ENCODE measurements at regions not wholly inside any gene's neighbourhood (a gene's known extent, or its start where the extent isn't known, plus 50 kb on each side); places are given as distances from the start of the nearest gene placed in this dataset.

- DNase-seq (ENCODE audit: low spot score) = no peak
Measured at GRCh38 chr13:40143106-40143505, 487.6 kb downstream of the COG6 start.

DNA sequence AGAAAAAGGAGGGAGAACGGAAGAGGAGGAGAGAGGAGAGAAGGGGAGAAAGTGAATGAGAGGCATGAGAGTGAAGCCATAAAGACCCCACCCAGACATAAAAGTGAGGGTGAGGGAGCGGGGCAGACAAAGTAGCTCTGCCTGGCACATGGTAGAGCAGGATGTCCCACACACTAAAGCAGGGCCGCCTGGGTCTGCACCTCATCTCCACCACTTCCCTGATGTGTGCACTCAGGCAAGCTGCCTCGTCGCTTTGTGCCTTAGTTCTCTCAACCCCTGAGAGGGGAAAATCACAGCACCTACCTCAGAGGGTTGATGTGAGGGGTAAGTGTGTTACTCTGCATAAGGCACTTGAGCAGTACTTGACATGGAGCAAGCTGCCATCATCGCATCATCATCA lies 488.1 kb downstream of the COG6 start:
- DNase-seq (ENCODE audit: low spot score) = no peak

DNA sequence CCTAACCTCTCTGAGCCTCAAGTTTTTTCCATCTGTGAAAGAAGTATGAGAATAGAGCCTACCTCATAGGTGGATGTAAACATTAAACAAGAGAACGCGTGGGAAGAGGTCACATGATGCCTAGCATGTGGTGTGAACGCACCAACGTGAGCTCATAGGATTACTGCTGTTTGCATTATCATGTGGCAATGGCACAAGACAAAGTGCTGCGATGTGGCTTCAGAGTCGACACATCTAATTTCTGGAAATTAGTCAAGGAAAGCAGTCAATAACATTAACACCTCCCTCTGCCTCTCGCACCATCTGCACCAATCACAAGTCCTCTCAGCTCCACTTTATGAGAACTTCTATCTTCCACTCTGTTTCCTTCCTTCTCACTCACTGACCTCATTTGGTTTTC lies 489.7 kb downstream of the COG6 start:
- DNase-seq (ENCODE audit: low spot score) = no peak

DNA sequence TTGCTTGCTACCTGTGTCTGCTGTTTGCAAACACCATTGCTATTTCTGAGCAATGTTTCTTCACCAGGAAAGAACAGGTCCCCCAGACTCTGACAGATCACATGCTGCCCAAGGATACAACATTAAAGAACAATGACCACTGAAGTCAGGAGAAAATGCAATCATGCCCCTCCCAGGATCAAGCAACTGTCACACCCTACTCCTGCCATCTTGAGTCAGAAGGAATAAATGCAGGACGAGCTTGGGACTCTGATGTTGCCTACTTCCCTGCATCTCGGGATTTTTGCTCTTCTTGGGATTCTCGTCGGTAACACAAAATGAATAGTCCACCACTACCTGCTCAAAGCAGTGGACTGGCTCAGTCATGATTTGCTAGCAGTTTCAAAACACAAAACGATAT lies 490.6 kb downstream of the COG6 start:
- no peak for DNase-seq (ENCODE audit: low spot score)

DNA sequence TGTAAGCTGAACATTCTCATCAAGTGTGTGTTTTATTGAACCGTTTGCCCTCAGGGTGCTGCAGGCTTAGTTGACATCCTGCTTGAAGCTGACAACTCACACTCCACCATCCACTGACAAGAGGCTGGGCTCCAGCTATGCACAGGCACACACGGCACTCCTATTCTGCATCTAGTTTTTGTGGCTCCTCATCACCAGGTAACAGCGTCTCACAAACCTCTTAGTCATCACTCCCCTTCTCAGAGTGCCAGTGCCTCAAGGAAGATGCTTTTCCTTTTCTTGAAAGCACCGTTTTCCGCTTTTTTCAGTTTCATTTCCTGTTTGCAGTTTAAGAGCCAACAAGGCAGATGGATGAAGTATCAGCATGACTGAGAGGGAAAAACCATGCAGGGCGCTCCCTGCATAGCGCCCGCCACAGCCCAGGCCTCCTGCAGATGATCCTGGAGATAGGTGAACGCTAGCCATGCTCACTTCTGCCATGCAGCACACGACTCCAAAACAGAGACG lies 491.2 kb downstream of the COG6 start:
- peak; percentile 27 for DNase-seq (ENCODE audit: low spot score)

- DNase-seq (ENCODE audit: low spot score) = no peak
Measured at GRCh38 chr13:40148101-40148500, 492.6 kb downstream of the COG6 start.

DNA sequence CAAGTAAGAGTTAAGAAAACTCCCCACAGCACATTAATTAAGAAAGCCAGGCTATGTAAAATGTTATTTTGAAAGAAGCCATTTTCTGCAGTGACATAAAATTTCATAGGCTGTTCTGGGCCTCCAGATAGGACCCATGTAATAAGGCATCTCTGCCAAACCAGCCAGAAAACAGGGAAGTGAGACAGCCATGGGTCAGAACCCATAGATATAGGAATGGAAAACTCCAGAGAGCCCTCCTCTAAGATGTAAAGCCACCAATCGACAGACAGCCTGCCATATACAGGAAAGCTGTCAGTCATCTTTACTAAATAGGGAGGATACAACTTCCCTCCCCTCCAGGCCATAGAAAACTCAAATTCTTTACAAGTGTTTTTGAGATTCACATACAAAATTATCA lies 493.3 kb downstream of the COG6 start:
- no peak for DNase-seq (ENCODE audit: low spot score)

DNA sequence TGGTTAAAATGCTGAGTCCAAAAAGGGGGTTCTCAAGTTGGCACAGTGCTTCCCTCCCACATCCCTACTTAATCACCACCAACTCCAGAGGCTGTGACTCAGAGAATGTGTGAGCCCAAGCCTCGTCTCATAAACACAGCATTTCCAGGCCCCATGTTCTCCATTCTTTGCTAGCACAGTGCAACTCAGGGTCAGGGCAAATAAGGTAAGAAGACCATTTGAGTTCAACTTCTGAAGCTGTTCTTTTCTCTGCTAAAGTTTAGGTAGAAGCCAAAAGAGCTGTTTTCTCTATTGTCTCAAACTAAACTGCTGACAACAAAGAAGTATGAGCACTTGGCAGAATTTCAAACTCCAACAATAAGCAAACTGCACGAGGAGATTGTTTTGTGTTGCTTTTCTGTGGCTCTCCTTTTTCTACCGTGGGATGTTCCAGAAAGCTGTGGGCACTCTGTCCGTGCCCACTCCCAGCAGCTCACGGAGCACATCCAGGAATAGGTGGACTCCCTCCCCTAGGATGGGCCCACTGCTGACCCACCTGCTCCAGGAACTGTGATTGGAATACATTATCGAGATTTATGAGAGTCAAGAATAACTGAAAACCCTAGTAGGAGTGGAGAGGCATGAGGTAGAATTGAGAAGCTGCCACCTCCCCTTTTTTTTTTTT lies 494.3 kb downstream of the COG6 start:
- DNase-seq (ENCODE audit: low spot score) = peak; percentile 73

DNA sequence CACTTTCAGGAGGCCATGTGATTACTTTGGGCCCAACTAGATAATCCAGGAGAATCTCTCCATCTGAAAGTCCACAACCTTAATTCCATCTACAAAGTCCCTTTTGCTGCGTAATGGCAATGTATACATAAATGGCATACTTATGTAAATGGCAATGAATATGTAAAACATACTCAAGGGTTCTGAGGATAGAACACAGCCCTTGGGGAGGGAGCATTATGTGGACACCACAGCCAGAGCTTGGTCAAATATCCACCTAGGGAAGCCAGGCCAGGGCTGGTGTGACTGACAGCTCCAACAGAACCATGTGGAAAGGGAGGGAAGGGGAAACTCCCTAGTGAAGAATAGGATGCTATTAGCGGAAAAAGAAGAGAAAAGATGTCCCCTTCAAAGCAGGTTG lies 496.2 kb downstream of the COG6 start:
- DNase-seq (ENCODE audit: low spot score) = no peak

DNA sequence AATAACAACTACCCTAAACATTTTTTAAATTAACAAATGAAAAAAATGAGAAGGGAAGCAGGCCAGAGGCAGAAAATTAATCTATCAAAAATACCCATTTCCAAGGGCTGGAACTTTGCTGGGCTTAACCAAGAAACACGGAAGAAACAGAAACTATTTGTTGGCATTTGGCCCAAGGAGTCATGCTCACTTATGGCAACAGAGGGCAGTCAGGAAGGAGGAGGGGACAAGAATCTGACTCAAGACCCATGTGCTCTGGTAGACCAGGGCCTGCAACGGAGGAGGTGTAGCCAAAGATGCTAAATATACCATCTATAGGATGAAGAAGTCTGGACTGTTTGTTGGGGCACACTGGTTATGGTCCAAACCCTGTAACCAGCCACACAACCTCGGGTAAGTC lies 496.7 kb downstream of the COG6 start:
- DNase-seq (ENCODE audit: low spot score) = no peak

DNA sequence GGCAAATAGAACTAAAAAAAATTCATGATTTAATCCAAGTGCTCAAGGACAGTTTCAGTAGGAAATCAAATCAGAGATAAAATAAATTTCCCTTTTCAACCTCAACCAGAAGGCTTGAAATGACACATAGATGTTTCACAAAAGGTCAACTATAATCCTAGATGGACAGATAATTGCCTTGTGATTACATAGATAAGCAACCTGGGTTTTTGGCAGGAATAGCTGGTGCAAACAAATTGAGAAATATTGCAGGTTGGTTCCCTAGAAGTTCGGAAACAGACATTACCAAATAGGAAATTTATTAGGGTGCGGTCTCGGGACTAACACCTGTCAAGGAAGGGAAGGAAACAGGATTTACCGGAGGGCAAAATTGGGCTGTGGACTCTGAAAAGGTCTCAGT lies 497.5 kb downstream of the COG6 start:
- no peak for DNase-seq (ENCODE audit: low spot score)

- DNase-seq (ENCODE audit: low spot score) = no peak
Measured at GRCh38 chr13:40153516-40153915, 498.1 kb downstream of the COG6 start.

GRCh38 chr13:40155201-40155600 lies 499.7 kb downstream of the COG6 start:
- no peak for DNase-seq (ENCODE audit: low spot score)

GRCh38 chr13:40158218-40158617 lies 502.8 kb downstream of the COG6 start:
- DNase-seq (ENCODE audit: low spot score) = peak; percentile 47

- DNase-seq (ENCODE audit: low spot score) = no peak
Measured at GRCh38 chr13:40158757-40159156, 503.3 kb downstream of the COG6 start.

- no peak for DNase-seq (ENCODE audit: low spot score)
Measured at GRCh38 chr13:40159736-40160135, 504.3 kb downstream of the COG6 start.

- no peak for DNase-seq (ENCODE audit: low spot score)
Measured at GRCh38 chr13:40160618-40161350, 505.3 kb downstream of the COG6 start.

- DNase-seq (ENCODE audit: low spot score) = no peak
Measured at GRCh38 chr13:40161351-40161810, 505.1 kb downstream of the FOXO1 start.

GRCh38 chr13:40161931-40162330 lies 504.5 kb downstream of the FOXO1 start:
- DNase-seq (ENCODE audit: low spot score) = no peak

DNA sequence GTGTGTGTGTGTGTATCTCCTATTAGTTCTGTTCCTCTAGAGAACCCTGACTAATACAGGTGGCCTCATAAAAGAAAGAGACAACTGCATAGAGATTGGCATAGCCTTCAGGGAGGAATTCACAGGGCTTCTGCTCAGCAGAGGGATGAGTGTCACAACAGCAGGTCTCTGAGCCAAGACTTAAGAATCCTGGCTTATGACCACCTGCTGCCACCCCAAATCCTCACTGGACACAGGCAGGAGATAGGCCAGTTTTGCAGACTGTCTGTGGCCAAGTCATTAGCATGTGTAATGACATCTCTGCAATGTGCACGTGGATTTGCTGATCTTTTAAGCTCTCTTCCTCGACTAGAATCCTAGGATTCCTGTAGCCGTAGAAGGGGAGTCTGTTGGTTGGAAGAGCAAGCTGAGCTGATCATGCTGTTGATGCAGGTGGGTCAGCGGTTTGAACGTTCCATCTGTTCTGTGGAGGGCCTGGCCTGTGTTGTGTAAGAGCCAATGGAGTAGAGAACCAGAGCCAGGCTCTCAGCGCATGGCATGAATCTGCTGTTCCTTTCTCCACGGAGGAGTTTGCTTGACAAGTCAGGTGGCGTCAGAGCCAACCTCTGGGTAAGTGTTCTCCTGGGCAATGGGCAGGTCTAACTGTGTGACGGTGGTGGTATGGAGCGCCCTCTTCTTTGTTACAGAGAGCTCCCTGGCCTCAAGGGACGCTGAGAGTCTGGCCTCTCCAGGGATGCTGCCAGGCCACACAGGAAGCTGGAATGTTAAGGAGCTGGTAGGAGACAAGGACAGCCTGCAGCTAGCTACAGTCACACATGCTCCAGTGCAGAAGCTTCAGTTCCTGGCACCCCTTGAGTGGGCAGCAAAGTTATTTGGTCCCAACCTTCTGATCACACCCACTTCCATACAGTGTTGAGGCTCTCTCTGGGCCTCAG lies 503.1 kb downstream of the FOXO1 start:
- DNase-seq (ENCODE audit: low spot score) = no peak

- DNase-seq (ENCODE audit: low spot score) = no peak
Measured at GRCh38 chr13:40164133-40164532, 502.3 kb downstream of the FOXO1 start.

DNA sequence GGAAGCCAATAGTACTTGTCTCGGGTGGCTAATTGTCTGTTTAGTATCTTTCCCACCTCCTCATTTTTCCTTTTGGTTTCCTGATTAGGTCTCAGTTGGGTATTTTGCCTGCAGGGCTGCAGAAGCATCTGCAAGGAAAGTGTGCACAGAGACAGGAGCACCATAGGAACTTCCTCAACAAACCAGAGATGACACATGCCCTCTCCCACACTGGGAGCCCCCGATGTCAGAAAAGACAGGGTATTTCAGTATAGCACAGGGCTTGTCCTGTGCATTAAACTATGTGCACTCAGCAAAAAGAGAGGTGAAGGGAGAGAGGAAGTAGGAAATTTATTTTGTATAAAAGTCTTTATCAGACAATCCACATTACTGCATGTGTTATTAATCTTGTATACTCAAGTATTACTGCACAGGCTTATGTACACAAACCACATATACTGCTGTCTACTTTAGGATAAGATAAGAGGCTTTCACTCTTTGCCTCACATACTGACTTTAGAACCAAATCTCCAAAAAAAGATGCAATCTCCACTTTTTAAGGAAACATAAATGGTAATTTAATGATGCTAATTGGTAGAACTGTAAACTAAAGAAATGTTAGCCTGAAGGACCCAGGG lies 501.0 kb downstream of the FOXO1 start:
- peak; percentile 36 for DNase-seq (ENCODE audit: low spot score)
